Smooth muscle cell (in vitro differentiated cells): ENCODE measurements at regions not wholly inside any gene's neighbourhood (a gene's known extent, or its start where the extent isn't known, plus 50 kb on each side); places are given as distances from the start of the nearest gene placed in this dataset.

Experiments
- DNase-seq: peaks from one replicate; lab custom pipeline; 2025; ENCODE audit not compliant: unreplicated experiment; lab: John Stamatoyannopoulos, UW
- H2AFZ ChIP-seq: fragments of 200-600 bp; sonication (generic); 2 replicates; pipeline ENCODE4 v1.6.0; 2016; ENCODE audit warnings: antibody characterized with exemption, low read depth, mild to moderate bottlenecking
- H3F3A ChIP-seq: fragments of 200-600 bp; sonication (generic); 2 replicates; pipeline ENCODE4 v1.6.0; 2017; ENCODE audit warnings: antibody characterized with exemption, low read depth
- H3K27ac ChIP-seq: fragments of 200-600 bp; sonication (generic); 2 replicates; pipeline ENCODE4 v1.5.1; 2016; ENCODE audit warnings: low read depth, mild to moderate bottlenecking
- H3K27me3 ChIP-seq: fragments of 200-600 bp; sonication (generic); 2 replicates; pipeline ENCODE4 v1.6.1; 2016; ENCODE audit warnings: low read depth, mild to moderate bottlenecking
- H3K36me3 ChIP-seq: fragments of 200-600 bp; sonication (generic); 2 replicates; pipeline ENCODE4 v1.5.1; 2016; ENCODE audit warnings: low read depth
- H3K4me1 ChIP-seq: fragments of 200-600 bp; sonication (generic); 2 replicates; pipeline ENCODE4 v1.5.1; 2016; ENCODE audit warnings: low read depth
- H3K4me2 ChIP-seq: fragments of 200-600 bp; sonication (generic); 2 replicates; pipeline ENCODE4 v1.6.0; 2016; ENCODE audit warnings: mild to moderate bottlenecking
- H3K4me3 ChIP-seq: fragments of 200-600 bp; sonication (generic); 2 replicates; pipeline ENCODE4 v1.5.1; 2016; ENCODE audit warnings: mild to moderate bottlenecking
- H3K79me2 ChIP-seq: fragments of 200-600 bp; sonication (generic); 2 replicates; pipeline ENCODE4 v1.6.0; 2016; ENCODE audit warnings: low read depth, mild to moderate bottlenecking
- H3K9ac ChIP-seq: fragments of 200-600 bp; sonication (generic); 2 replicates; pipeline ENCODE4 v1.6.0; 2016; ENCODE audit warnings: low read depth
- H3K9me3 ChIP-seq: fragments of 200-600 bp; sonication (generic); replicated peaks from 2 replicates; pipeline ENCODE4 v1.5.1; 2016; ENCODE audit warnings: low read depth
- H4K20me1 ChIP-seq: fragments of 200-600 bp; sonication (generic); 2 replicates; pipeline ENCODE4 v1.6.0; 2016; ENCODE audit warnings: low read depth
- CTCF ChIP-seq: fragments of 200-600 bp; sonication (generic); IDR thresholded peaks from 2 replicates; pipeline ENCODE4 v1.5.1; 2017; ENCODE audit warnings: borderline replicate concordance, mild to moderate bottlenecking, antibody characterized with exemption; ENCODE audit not compliant: insufficient read depth, poor library complexity, severe bottlenecking
- WGBS: methylation state at CpG from one replicate; pipeline ENCODE4 v1.1.7; 2016; ENCODE audit warnings: low lambda C conversion rate; 5-methylcytosine and 5-hydroxymethylcytosine counted together

GRCh38 chr18:39960550-39960949, 1994.5 kb upstream of the PIK3C3 start:
- Histone ChIP-seq H3K79me2 (no peaks in the 10 kb centered on the region), H3K4me1 (no peaks in the 10 kb centered on the region), H3K9ac (no peak overlapping the region), H3K4me3 (no peak overlapping the region), H3K4me2 (no peak overlapping the region), H2AFZ (no peak overlapping the region), H3K27me3 (no peaks in the 10 kb centered on the region), H4K20me1 (no peaks in the 10 kb centered on the region), H3K9me3 (no peaks in the 10 kb centered on the region), H3F3A (no peaks in the 10 kb centered on the region), H3K27ac (peak overlapping the region; percentile 71), H3K36me3 (no peaks in the 10 kb centered on the region)
- no peak for DNase-seq
- TF ChIP-seq CTCF, result no peak
- WGBS, result 91% methylated on average over 1 of the region's 1 CpG

- no peaks in the 10 kb centered on the region for H3K36me3 ChIP-seq
- no peak overlapping the region for H3K4me3 ChIP-seq
- H3K79me2 ChIP-seq, result no peaks in the 10 kb centered on the region
- 51% methylated on average over 2 of the region's 2 CpGs for WGBS
- no peaks in the 10 kb centered on the region for H4K20me1 ChIP-seq
- no peak overlapping the region for H3K9ac ChIP-seq
- TF ChIP-seq CTCF, result no peak
- H3K4me2 ChIP-seq, result no peak overlapping the region
- peak overlapping the region; percentile 71 for H3K27ac ChIP-seq
- no peaks in the 10 kb centered on the region for H3F3A ChIP-seq
- no peaks in the 10 kb centered on the region for H3K4me1 ChIP-seq
- no peak overlapping the region for H2AFZ ChIP-seq
- no peaks in the 10 kb centered on the region for H3K27me3 ChIP-seq
- DNase-seq, result no peak
- H3K9me3 ChIP-seq, result no peaks in the 10 kb centered on the region
Observed at GRCh38 chr18:39959839-39960238, 1995.2 kb upstream of the PIK3C3 start.

- H3K79me2 ChIP-seq, result no peaks in the 10 kb centered on the region
- H4K20me1 ChIP-seq, result no peaks in the 10 kb centered on the region
- 74% methylated on average over 1 of the region's 1 CpG for WGBS
- no peaks in the 10 kb centered on the region for H3F3A ChIP-seq
- no peaks in the 10 kb centered on the region for H3K27me3 ChIP-seq
- H2AFZ ChIP-seq, result no peak overlapping the region
- H3K9me3 ChIP-seq, result no peaks in the 10 kb centered on the region
- no peaks in the 10 kb centered on the region for H3K4me1 ChIP-seq
- no peak for DNase-seq
- H3K4me2 ChIP-seq, result no peak overlapping the region
- H3K27ac ChIP-seq, result no peak overlapping the region
- H3K9ac ChIP-seq, result no peak overlapping the region
- H3K4me3 ChIP-seq, result no peak overlapping the region
- TF ChIP-seq CTCF, result no peak
- H3K36me3 ChIP-seq, result no peaks in the 10 kb centered on the region
Observed at GRCh38 chr18:39958876-39959275, 1996.2 kb upstream of the PIK3C3 start.

GRCh38 chr18:39952816-39953215, 2002.2 kb upstream of the PIK3C3 start:
- Histone ChIP-seq H3K4me2 (no peak overlapping the region), H3K9ac (no peak overlapping the region), H3F3A (no peaks in the 10 kb centered on the region), H2AFZ (no peak overlapping the region), H3K4me1 (no peaks in the 10 kb centered on the region), H3K27ac (no peak overlapping the region), H3K27me3 (no peaks in the 10 kb centered on the region), H3K36me3 (no peaks in the 10 kb centered on the region), H3K9me3 (no peaks in the 10 kb centered on the region), H3K4me3 (no peak overlapping the region), H3K79me2 (no peaks in the 10 kb centered on the region), H4K20me1 (no peaks in the 10 kb centered on the region)
- 89% methylated on average over 2 of the region's 2 CpGs for WGBS
- DNase-seq, result no peak
- TF ChIP-seq CTCF, result no peak
